Liver (tissue), 8 donors: ENCODE measurements at regions not wholly inside any gene's neighbourhood (a gene's known extent, or its start where the extent isn't known, plus 50 kb on each side); places are given as distances from the start of the nearest gene placed in this dataset.

Source experiments
- DNase-seq: peaks from one replicate; pipeline ENCODE4 v3.0.0-alpha.2; 2017; ENCODE audit warnings: low spot score
- H3K27ac ChIP-seq, 2 donors: one replicate each; pipeline ENCODE4 v1.7.0; 2013; ENCODE audit warnings: inconsistent platforms in 2 of 2, low read length in 2 of 2, control low read depth in 1 of 2, low read depth in 1 of 2, mild to moderate bottlenecking in 1 of 2
- H3K27me3 ChIP-seq, 4 donors: one replicate each; pipeline versions ENCODE4 v1.6.1 to v1.7.0; 2013; ENCODE audit warnings: low read length in 3 of 4, inconsistent platforms in 1 of 4, mild to moderate bottlenecking in 1 of 4, moderate library complexity in 1 of 4; ENCODE audit not compliant: control insufficient read depth in 4 of 4, insufficient read depth in 4 of 4
- H3K36me3 ChIP-seq, 4 donors: one replicate each; pipeline versions ENCODE4 v1.6.1 to v1.7.0; 2013; ENCODE audit warnings: low read length in 3 of 4, mild to moderate bottlenecking in 3 of 4, low read depth in 1 of 4, moderate library complexity in 1 of 4; ENCODE audit not compliant: control insufficient read depth in 4 of 4, insufficient read depth in 3 of 4
- H3K4me1 ChIP-seq, 4 donors: one replicate each; pipeline versions ENCODE4 v1.6.1 to v1.7.0; 2013; ENCODE audit warnings: low read length in 3 of 4, mild to moderate bottlenecking in 3 of 4, moderate library complexity in 1 of 4; ENCODE audit not compliant: control insufficient read depth in 4 of 4, insufficient read depth in 4 of 4
- H3K4me3 ChIP-seq, 3 donors: one replicate each; pipeline versions ENCODE4 v1.6.1 to v1.7.0; 2013; ENCODE audit warnings: low read length in 3 of 3, control low read depth in 1 of 3, low read depth in 1 of 3, mild to moderate bottlenecking in 1 of 3
- H3K9ac ChIP-seq, 2 donors: one replicate each; pipeline ENCODE4 v1.7.0; 2013; ENCODE audit warnings: low read length in 2 of 2, mild to moderate bottlenecking in 2 of 2, moderate library complexity in 2 of 2, control low read depth in 1 of 2, low read depth in 1 of 2
- H3K9me3 ChIP-seq, 4 donors: one replicate each; pipeline versions ENCODE4 v1.6.1 to v1.7.0; 2013; ENCODE audit warnings: low read length in 3 of 4; ENCODE audit not compliant: control insufficient read depth in 4 of 4
- EGR1 ChIP-seq, 2 donors: IDR thresholded peaks; 2 replicates each; pipeline ENCODE4 v1.6.1; 2016 to 2018; ENCODE audit warnings: antibody characterized with exemption in 2 of 2, low read depth in 2 of 2
- FOXA1 ChIP-seq: IDR thresholded peaks from 2 replicates; pipeline ENCODE4 v1.6.1; 2016; ENCODE audit warnings: antibody characterized with exemption
- FOXA2 ChIP-seq: IDR thresholded peaks from 2 replicates; pipeline ENCODE4 v1.6.1; 2016; ENCODE audit warnings: antibody characterized with exemption
- GABPA ChIP-seq, 2 donors: IDR thresholded peaks in 1 of 2; conservative IDR thresholded peaks in 1 of 2; 2 replicates each; pipeline ENCODE4 v1.6.1; 2016; ENCODE audit warnings: antibody characterized with exemption in 2 of 2, mild to moderate bottlenecking in 1 of 2, moderate library complexity in 1 of 2
- HNF4A ChIP-seq, 2 donors: conservative IDR thresholded peaks; 2 replicates each; pipeline ENCODE4 v1.6.1; 2016; ENCODE audit warnings: antibody characterized with exemption in 2 of 2, mild to moderate bottlenecking in 2 of 2
- HNF4G ChIP-seq: IDR thresholded peaks from 2 replicates; pipeline ENCODE4 v1.6.1; 2016; ENCODE audit warnings: antibody characterized with exemption
- JUND ChIP-seq, 2 donors: IDR thresholded peaks; 2 replicates each; pipeline ENCODE4 v1.6.1; 2016; ENCODE audit warnings: antibody characterized with exemption in 2 of 2
- NR2F2 ChIP-seq: IDR thresholded peaks from 2 replicates; pipeline ENCODE4 v1.6.1; 2016; ENCODE audit warnings: antibody characterized with exemption
- RAD21 ChIP-seq, 2 donors: IDR thresholded peaks; 2 replicates each; pipeline ENCODE4 v1.6.1; 2016; ENCODE audit warnings: antibody characterized with exemption in 2 of 2, mild to moderate bottlenecking in 2 of 2
- RXRA ChIP-seq, 2 donors: IDR thresholded peaks; 2 replicates each; pipeline ENCODE4 v1.6.1; 2017 to 2018; ENCODE audit warnings: antibody characterized with exemption in 2 of 2, mild to moderate bottlenecking in 1 of 2
- SP1 ChIP-seq: IDR thresholded peaks from 2 replicates; pipeline ENCODE4 v1.6.1; 2018; ENCODE audit warnings: antibody characterized with exemption, mild to moderate bottlenecking
- TAF1 ChIP-seq: conservative IDR thresholded peaks from 2 replicates; pipeline ENCODE4 v1.6.1; 2016; ENCODE audit warnings: antibody characterized with exemption, mild to moderate bottlenecking
- YY1 ChIP-seq: IDR thresholded peaks from 2 replicates; pipeline ENCODE4 v1.6.1; 2016; ENCODE audit warnings: antibody characterized with exemption, mild to moderate bottlenecking
- WGBS: extraction: QIAGEN DNeasy Blood & Tissue Kit; methylation state at CpG from one replicate; pipeline ENCODE4 v1.1.7; 2013; 5-methylcytosine and 5-hydroxymethylcytosine counted together
- TF ChIP-seq, protein P1 (sequence below): IDR thresholded peaks from 2 replicates; pipeline ENCODE4 v1.6.1; 2016; ENCODE audit warnings: antibody characterized with exemption, mild to moderate bottlenecking
- TF ChIP-seq, protein P2 (sequence below): fragments of 150-350 bp; IDR thresholded peaks from 2 replicates; pipeline ENCODE4 v1.5.1; 2017; ENCODE audit warnings: improper control_type of control experiment, low read depth, low read length; ENCODE audit not compliant: missing input control
- TF ChIP-seq, protein P3 (sequence below): IDR thresholded peaks from 2 replicates; pipeline ENCODE4 v1.6.1; 2016; ENCODE audit warnings: antibody characterized with exemption
- TF ChIP-seq, protein P4 (sequence below): IDR thresholded peaks from 2 replicates; pipeline ENCODE4 v1.6.1; 2016; ENCODE audit warnings: antibody characterized with exemption
- donor health status: healthy.
- donor health status: healthy.
- donor health status: healthy.
- donor health status: healthy.
- donor health status: healthy.

DNA sequence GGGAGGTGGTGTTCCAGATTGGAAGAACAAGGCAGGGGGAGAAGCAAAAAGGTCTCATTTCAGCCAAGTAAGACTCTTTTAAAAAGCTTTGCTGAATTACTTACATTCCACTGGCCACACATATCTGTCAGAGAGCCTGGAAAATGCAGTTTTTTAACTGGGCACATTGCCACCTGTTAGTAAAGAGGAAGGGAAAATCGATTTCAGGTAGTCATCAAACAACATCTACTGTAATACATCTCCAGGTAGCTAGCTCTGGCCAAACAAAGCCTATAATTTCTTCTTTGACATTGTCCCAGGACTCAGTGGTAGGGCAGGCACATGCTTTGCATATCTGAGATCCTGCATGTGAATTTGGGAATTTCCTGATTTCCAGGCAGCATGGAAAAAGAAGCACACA lies 480.7 kb upstream of the SUCLG2 start:
- Histone ChIP-seq H3K9ac (no peak overlapping the region), H3K27ac (no peak overlapping the region), H3K36me3 (no peaks in the 10 kb centered on the region), H3K9me3 (no peaks in the 10 kb centered on the region), H3K4me3 (no peak overlapping the region), H3K27me3 (no peaks in the 10 kb centered on the region), H3K4me1 (no peaks in the 10 kb centered on the region)
- 33% methylated on average over 1 of the region's 1 CpG for WGBS
- no peak for TF ChIP-seq NR2F2
- TF ChIP-seq HNF4G = no peak
- no peak for TF ChIP-seq SP1
- no peak for TF ChIP-seq EGR1 (IDR thresholded peaks at IDR 0.05; ENCODE audit: low read depth in 2 of 2)
- no peak for TF ChIP-seq RAD21 (IDR thresholded peaks at IDR 0.05)
- TF ChIP-seq HNF4A (conservative IDR thresholded peaks at IDR 0.05) = no peak
- no peak for TF ChIP-seq JUND (IDR thresholded peaks at IDR 0.05)
- no peak for TF ChIP-seq TAF1
- TF ChIP-seq RXRA (IDR thresholded peaks at IDR 0.05) = no peak
- TF ChIP-seq, protein P1, sequence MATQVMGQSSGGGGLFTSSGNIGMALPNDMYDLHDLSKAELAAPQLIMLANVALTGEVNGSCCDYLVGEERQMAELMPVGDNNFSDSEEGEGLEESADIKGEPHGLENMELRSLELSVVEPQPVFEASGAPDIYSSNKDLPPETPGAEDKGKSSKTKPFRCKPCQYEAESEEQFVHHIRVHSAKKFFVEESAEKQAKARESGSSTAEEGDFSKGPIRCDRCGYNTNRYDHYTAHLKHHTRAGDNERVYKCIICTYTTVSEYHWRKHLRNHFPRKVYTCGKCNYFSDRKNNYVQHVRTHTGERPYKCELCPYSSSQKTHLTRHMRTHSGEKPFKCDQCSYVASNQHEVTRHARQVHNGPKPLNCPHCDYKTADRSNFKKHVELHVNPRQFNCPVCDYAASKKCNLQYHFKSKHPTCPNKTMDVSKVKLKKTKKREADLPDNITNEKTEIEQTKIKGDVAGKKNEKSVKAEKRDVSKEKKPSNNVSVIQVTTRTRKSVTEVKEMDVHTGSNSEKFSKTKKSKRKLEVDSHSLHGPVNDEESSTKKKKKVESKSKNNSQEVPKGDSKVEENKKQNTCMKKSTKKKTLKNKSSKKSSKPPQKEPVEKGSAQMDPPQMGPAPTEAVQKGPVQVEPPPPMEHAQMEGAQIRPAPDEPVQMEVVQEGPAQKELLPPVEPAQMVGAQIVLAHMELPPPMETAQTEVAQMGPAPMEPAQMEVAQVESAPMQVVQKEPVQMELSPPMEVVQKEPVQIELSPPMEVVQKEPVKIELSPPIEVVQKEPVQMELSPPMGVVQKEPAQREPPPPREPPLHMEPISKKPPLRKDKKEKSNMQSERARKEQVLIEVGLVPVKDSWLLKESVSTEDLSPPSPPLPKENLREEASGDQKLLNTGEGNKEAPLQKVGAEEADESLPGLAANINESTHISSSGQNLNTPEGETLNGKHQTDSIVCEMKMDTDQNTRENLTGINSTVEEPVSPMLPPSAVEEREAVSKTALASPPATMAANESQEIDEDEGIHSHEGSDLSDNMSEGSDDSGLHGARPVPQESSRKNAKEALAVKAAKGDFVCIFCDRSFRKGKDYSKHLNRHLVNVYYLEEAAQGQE = no peak
- no peak for TF ChIP-seq YY1
- TF ChIP-seq, protein P2, sequence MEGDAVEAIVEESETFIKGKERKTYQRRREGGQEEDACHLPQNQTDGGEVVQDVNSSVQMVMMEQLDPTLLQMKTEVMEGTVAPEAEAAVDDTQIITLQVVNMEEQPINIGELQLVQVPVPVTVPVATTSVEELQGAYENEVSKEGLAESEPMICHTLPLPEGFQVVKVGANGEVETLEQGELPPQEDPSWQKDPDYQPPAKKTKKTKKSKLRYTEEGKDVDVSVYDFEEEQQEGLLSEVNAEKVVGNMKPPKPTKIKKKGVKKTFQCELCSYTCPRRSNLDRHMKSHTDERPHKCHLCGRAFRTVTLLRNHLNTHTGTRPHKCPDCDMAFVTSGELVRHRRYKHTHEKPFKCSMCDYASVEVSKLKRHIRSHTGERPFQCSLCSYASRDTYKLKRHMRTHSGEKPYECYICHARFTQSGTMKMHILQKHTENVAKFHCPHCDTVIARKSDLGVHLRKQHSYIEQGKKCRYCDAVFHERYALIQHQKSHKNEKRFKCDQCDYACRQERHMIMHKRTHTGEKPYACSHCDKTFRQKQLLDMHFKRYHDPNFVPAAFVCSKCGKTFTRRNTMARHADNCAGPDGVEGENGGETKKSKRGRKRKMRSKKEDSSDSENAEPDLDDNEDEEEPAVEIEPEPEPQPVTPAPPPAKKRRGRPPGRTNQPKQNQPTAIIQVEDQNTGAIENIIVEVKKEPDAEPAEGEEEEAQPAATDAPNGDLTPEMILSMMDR = no peak
- no peak for TF ChIP-seq GABPA (IDR thresholded peaks at IDR 0.05 in 1 of 2, conservative IDR thresholded peaks at IDR 0.05 in 1 of 2)
- TF ChIP-seq, protein P3, sequence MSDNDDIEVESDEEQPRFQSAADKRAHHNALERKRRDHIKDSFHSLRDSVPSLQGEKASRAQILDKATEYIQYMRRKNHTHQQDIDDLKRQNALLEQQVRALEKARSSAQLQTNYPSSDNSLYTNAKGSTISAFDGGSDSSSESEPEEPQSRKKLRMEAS = no peak
- TF ChIP-seq FOXA1 = no peak
- TF ChIP-seq, protein P4, sequence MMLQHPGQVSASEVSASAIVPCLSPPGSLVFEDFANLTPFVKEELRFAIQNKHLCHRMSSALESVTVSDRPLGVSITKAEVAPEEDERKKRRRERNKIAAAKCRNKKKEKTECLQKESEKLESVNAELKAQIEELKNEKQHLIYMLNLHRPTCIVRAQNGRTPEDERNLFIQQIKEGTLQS = no peak
- no peak for TF ChIP-seq FOXA2
- DNase-seq = no peak

- no peak for DNase-seq
- no peak overlapping the region for H3K4me3 ChIP-seq
- H3K4me1 ChIP-seq = no peaks in the 10 kb centered on the region
- no peaks in the 10 kb centered on the region for H3K27me3 ChIP-seq
- no peaks in the 10 kb centered on the region for H3K36me3 ChIP-seq
- H3K9ac ChIP-seq = no peak overlapping the region
- H3K9me3 ChIP-seq = no peaks in the 10 kb centered on the region
- 82% methylated on average over 3 of the region's 3 CpGs for WGBS
- no peak overlapping the region for H3K27ac ChIP-seq
- TF ChIP-seq SP1 (no peak), YY1 (no peak), EGR1 (IDR thresholded peaks at IDR 0.05; ENCODE audit: low read depth in 2 of 2) (no peak), RAD21 (IDR thresholded peaks at IDR 0.05) (no peak), GABPA (IDR thresholded peaks at IDR 0.05 in 1 of 2, conservative IDR thresholded peaks at IDR 0.05 in 1 of 2) (no peak), HNF4G (no peak), RXRA (IDR thresholded peaks at IDR 0.05) (no peak), FOXA2 (no peak), JUND (IDR thresholded peaks at IDR 0.05) (no peak), TAF1 (no peak), FOXA1 (no peak)
- TF ChIP-seq, protein P1 = no peak
- TF ChIP-seq, protein P4 = no peak
- TF ChIP-seq, protein P2 = no peak
- TF ChIP-seq, protein P3 = no peak
These were observed 474.7 kb upstream of the SUCLG2 start for GRCh38 chr3:68129065-68129464.
